ENCODE measurements at regions not wholly inside any gene's neighbourhood (a gene's known extent, or its start where the extent isn't known, plus 50 kb on each side); places are given as distances from the start of the nearest gene placed in this dataset.
"Not testable (repeated sequence)": the region's sequence is repeated elsewhere in the genome, so short reads cannot be mapped to it uniquely, and the experiment has no call there.

DNA sequence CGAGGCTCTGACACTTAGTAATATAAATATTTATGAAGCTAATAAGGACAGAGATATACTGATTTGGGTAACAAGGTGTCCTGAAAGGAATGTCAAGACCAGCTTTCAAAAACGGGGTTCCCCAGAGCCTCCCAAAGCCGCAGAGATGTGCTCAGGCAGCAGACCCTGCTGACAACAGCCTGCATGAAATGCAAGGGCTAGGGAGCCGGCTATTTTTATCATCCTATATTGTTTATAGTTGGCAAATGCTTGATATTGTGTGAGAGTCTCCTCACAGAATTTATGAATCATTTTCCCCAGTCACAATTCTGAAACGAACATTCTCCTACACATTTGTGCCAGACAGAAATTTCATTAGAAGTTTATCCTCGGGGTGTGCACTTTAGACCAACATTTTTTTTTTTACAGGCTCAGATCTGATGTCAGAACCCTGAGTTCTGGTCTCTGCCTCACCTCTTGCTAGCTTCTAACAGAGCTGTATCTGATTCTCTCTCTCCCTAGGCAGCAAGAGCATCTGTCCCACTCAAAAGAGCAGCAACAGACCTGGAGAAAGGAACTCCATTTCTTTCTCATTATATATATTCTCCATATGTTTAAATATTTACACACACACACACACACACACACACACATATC, 302.3 kb upstream of the PLD5 start:
- no peak for DNase-seq (ENCODE audit: insufficient read length)
- TF ChIP-seq TAF1 (IDR thresholded peaks at IDR 0.05; ENCODE audit: borderline replicate concordance, low read depth, low read length): no peak
- TF ChIP-seq POLR2A (IDR thresholded peaks at IDR 0.05; ENCODE audit: low read depth, low read length): no peak
- TF ChIP-seq POLR2AphosphoS5 (IDR thresholded peaks at IDR 0.05; ENCODE audit: low read depth, low read length): no peak
- no peak for FAIRE-seq

DNA sequence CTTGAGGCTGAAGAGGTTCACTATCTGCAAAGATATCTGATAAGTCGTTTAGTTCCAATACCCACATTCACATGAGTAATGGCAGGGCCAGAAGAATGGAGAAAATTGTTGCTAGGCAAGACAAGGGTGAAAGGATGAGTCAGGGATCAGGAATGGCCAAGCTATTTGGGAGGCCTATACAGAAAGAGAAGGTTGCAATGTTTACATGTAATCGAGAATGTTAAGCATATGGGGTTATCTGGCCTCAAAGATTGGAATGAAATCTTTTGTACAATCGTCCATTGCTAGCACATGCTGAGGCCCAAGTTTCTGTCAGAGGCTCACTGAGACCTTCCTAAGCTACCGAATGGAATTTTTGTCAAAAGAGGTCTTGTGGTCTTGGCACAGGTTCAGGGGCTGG, 299.9 kb upstream of the PLD5 start:
- no peak for FAIRE-seq

DNA sequence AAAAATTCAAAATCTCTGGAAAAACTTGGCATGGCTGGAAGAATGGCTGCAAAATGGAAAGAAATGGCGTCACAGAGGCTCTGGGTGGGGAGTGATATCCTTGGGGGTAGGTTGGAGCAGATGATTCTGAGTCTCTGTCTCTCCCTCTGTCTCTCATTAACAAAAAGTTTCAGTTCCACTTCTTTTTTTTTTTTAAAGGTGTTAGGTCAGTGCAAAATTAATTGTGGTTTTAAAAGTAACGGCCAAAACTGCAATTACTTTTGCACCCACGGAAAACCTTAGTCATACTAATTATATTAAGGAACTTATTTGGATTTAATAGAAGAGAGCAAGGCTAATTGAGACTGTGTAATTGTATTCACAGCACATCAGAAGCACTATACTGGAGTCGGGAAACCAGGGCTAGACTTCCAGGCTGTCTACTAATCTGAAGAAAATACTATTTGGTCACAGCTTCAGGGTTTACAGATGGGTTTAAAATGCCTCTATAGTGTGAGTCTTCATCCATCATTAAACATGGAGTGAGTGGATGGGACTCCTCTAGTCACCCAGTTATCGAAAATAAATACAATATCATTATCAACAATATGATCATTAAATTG, 289.1 kb upstream of the PLD5 start:
- TF ChIP-seq POLR2AphosphoS5 (IDR thresholded peaks at IDR 0.05; ENCODE audit: low read depth, low read length) (no peak), POLR2A (IDR thresholded peaks at IDR 0.05; ENCODE audit: low read depth, low read length) (no peak)
- no peak for FAIRE-seq

More for the DNA sequence above, 299.9 kb upstream of the PLD5 start:
- no peak for TF ChIP-seq POLR2A (IDR thresholded peaks at IDR 0.05; ENCODE audit: low read depth, low read length)
- no peak for TF ChIP-seq POLR2AphosphoS5 (IDR thresholded peaks at IDR 0.05; ENCODE audit: low read depth, low read length)
- no peak for TF ChIP-seq TAF1 (IDR thresholded peaks at IDR 0.05; ENCODE audit: borderline replicate concordance, low read depth, low read length)
- no peak for DNase-seq (ENCODE audit: insufficient read length)

DNA sequence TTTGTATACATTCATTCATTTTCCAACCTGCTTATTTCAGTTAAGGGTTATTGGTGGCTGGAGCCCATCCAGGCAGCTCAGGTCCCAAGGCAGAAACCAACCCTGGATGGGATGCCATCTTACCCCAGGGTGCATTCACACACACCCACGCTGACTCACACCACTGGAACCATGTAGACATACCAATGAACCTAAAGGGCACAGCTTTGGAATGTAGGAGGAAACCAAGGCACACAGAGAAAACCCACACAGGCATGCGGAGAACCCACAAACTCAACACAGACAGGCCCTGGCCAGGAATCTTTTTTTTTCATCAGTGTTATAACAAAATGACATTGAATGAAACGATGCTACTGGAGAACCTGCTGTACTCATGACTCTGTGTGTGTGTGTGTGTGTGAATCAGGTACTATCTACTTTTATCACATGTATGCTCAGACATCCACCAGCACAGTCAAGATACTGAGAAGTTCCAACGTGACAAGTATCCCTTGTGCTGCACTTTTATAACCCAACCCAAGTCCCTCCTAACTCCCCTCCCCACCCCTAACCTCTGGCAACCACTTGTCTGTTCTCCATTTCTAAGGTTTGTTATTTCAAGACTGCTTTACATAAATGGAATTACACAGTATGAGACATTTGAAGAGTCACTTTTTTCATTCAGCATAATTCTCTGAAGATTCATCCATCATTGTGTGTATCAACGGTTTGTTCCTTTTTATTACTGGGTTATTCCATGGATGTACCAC, 286.8 kb upstream of the PLD5 start:
- TF ChIP-seq POLR2A (IDR thresholded peaks at IDR 0.05; ENCODE audit: low read depth, low read length): no peak
- TF ChIP-seq POLR2AphosphoS5 (IDR thresholded peaks at IDR 0.05; ENCODE audit: low read depth, low read length): no peak
- TF ChIP-seq TAF1 (IDR thresholded peaks at IDR 0.05; ENCODE audit: borderline replicate concordance, low read depth, low read length): no peak
- FAIRE-seq: peak; percentile 77
- no peak for DNase-seq (ENCODE audit: insufficient read length)

More for the DNA sequence above, 289.1 kb upstream of the PLD5 start:
- DNase-seq (ENCODE audit: insufficient read length): no peak

DNA sequence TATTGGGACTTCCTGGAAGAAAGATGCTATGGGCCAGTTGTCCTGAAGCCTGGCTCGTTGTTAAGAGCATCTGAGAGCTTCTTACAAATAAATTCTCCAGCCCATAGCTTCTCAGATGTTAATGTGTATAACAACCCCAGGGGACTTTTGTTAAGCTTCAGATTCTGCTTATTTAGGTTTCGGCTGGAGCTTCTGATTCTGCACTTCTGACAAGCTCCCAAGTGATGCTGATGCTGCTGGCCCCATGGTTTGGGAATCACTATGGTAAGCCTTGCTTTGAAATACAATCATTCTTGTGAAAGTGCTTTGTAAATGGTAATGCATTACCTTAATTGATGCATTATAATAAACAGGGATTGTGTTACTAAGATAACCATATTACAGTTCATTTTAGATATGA, 281.8 kb upstream of the PLD5 start:
- DNase-seq (ENCODE audit: insufficient read length) (no peak), FAIRE-seq (no peak)
- no peak for TF ChIP-seq POLR2AphosphoS5 (IDR thresholded peaks at IDR 0.05; ENCODE audit: low read depth, low read length)
- TF ChIP-seq POLR2A (IDR thresholded peaks at IDR 0.05; ENCODE audit: low read depth, low read length): no peak
- no peak for TF ChIP-seq TAF1 (IDR thresholded peaks at IDR 0.05; ENCODE audit: borderline replicate concordance, low read depth, low read length)

GRCh38 chr1:242805360-242805759, 280.9 kb upstream of the PLD5 start:
- not testable (repeated sequence) for DNase-seq (ENCODE audit: insufficient read length); FAIRE-seq

DNA sequence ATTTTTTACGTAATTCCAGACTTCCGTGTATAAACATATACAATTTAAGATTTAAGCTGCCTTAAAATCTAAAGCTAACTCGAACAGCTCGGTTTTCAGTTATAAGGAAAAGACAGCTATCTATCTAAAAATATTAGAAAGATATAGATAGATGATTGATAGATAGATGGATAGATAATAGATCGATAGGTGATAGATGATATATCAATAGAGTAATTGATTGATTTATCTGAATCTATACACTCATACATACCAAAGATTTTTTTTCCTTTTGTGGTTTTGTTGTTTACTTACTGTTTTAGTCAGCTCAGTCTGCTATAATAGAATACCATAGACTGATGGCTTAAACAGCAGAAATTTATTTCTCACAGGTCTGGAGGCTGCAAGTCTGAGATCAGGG, 278.5 kb upstream of the PLD5 start:
- DNase-seq (ENCODE audit: insufficient read length) (no peak), FAIRE-seq (no peak)
- no peak for TF ChIP-seq POLR2AphosphoS5 (IDR thresholded peaks at IDR 0.05; ENCODE audit: low read depth, low read length)
- no peak for TF ChIP-seq POLR2A (IDR thresholded peaks at IDR 0.05; ENCODE audit: low read depth, low read length)
- no peak for TF ChIP-seq TAF1 (IDR thresholded peaks at IDR 0.05; ENCODE audit: borderline replicate concordance, low read depth, low read length)

DNA sequence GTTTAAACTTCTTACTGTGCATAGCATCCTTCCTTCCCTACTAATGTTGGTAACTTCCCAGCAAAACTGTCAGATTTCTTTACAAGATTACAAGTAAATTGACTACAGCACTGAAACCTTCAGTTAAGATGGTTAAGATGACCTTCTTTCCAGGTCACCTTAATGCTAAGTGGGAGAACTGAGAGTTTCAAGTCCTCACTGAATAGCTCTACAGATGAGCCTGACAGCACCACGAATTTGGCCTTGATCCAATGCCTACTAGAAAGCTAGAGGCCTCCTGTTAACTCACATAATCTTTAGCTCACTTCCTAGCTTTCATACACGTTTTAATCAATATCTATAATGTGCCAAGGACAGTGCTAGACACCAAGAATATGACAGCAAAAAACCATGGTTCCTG, 276.0 kb upstream of the PLD5 start:
- FAIRE-seq: no peak
- no peak for TF ChIP-seq POLR2AphosphoS5 (IDR thresholded peaks at IDR 0.05; ENCODE audit: low read depth, low read length)
- no peak for TF ChIP-seq POLR2A (IDR thresholded peaks at IDR 0.05; ENCODE audit: low read depth, low read length)
- TF ChIP-seq TAF1 (IDR thresholded peaks at IDR 0.05; ENCODE audit: borderline replicate concordance, low read depth, low read length): no peak

GRCh38 chr1:242797856-242798255, 273.4 kb upstream of the PLD5 start:
- FAIRE-seq: no peak
- no peak for TF ChIP-seq POLR2A (IDR thresholded peaks at IDR 0.05; ENCODE audit: low read depth, low read length)
- TF ChIP-seq POLR2AphosphoS5 (IDR thresholded peaks at IDR 0.05; ENCODE audit: low read depth, low read length): no peak
- no peak for TF ChIP-seq TAF1 (IDR thresholded peaks at IDR 0.05; ENCODE audit: borderline replicate concordance, low read depth, low read length)
- no peak for DNase-seq (ENCODE audit: insufficient read length)

More for the DNA sequence above, 276.0 kb upstream of the PLD5 start:
- DNase-seq (ENCODE audit: insufficient read length): no peak

- FAIRE-seq (no peak), DNase-seq (ENCODE audit: insufficient read length) (no peak)
- TF ChIP-seq POLR2A (IDR thresholded peaks at IDR 0.05; ENCODE audit: low read depth, low read length) (no peak), TAF1 (IDR thresholded peaks at IDR 0.05; ENCODE audit: borderline replicate concordance, low read depth, low read length) (no peak), POLR2AphosphoS5 (IDR thresholded peaks at IDR 0.05; ENCODE audit: low read depth, low read length) (no peak)
These were observed 264.3 kb upstream of the PLD5 start for GRCh38 chr1:242788771-242789170.

DNA sequence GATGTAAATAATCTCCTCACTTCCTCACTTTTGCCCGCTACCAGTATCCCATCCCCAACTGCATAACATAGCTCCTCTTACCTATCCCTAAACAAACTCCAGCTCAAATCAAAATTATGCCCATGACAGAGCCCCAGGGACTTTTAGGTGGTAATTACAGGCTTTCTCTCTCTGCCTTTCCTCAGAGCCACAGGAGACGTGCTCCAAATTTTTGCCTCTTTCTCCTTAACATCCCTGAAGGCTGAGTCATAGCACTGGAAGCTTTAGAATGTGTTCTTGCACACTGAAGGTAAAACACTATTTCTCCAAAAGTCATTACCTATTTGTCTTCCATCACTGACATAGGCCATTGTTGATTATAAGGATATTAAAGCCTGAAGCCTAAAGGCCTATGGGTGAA, 263.5 kb upstream of the PLD5 start:
- no peak for DNase-seq (ENCODE audit: insufficient read length)
- TF ChIP-seq POLR2A (IDR thresholded peaks at IDR 0.05; ENCODE audit: low read depth, low read length): no peak
- TF ChIP-seq TAF1 (IDR thresholded peaks at IDR 0.05; ENCODE audit: borderline replicate concordance, low read depth, low read length): no peak
- TF ChIP-seq POLR2AphosphoS5 (IDR thresholded peaks at IDR 0.05; ENCODE audit: low read depth, low read length): no peak
- no peak for FAIRE-seq

- TF ChIP-seq TAF1 (IDR thresholded peaks at IDR 0.05; ENCODE audit: borderline replicate concordance, low read depth, low read length): no peak
- TF ChIP-seq POLR2A (IDR thresholded peaks at IDR 0.05; ENCODE audit: low read depth, low read length): no peak
- TF ChIP-seq POLR2AphosphoS5 (IDR thresholded peaks at IDR 0.05; ENCODE audit: low read depth, low read length): no peak
- no peak for FAIRE-seq
- no peak for DNase-seq (ENCODE audit: insufficient read length)
These were observed 260.3 kb upstream of the PLD5 start for GRCh38 chr1:242784807-242785206.
